Right renal cortex interstitium (tissue), 3 donors: ENCODE measurements at regions not wholly inside any gene's neighbourhood (a gene's known extent, or its start where the extent isn't known, plus 50 kb on each side); places are given as distances from the start of the nearest gene placed in this dataset.
"Not testable (repeated sequence)": the region's sequence is repeated elsewhere in the genome, so short reads cannot be mapped to it uniquely, and the experiment has no call there.

Source experiments
- DNase-seq, 3 donors: peaks; one replicate each; pipeline ENCODE4 v3.0.0-alpha.2; 2013; ENCODE audit warnings: low read depth in 3 of 3, low spot score in 2 of 3

DNA sequence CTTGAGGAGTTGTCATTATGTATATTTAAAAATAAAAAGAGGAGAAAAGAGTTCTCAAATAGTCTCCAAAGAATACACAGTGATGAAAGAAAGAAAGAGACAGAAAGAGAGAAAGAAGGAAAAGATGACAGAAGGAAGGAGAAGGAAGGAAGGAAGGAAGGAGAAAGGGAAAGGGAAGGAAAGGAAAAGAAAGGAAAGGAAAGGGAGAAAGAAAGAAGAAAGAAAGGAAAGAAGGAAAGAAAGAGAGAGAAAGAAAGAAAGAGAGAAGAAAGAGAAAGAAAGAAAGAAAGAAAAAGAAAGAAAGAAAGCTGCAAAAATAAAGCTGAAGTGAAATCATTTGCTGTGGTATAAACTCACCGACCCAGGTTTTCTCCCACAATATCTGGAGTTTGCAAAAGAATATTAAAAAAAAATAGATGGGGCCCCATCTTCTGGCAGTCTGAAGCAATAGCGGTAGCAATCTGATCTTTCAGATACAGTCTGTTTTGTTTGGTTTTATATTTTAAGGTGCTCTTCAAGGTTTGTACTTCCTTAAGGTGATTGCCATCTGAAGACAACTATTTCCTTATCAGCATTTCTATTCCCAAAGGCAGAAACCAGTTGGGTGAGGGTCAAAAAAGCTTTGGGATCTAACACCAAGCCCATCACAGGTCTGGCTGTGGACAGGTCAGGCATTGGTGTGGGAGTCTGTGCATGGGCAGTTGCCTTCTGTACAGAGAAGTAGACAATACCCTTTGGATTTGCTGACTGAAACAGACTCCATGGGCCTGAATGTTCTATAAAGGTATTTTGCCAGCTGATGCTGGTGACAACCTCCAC is 160.4 kb downstream of the CPEB2 start:
- DNase-seq = no peak

DNA sequence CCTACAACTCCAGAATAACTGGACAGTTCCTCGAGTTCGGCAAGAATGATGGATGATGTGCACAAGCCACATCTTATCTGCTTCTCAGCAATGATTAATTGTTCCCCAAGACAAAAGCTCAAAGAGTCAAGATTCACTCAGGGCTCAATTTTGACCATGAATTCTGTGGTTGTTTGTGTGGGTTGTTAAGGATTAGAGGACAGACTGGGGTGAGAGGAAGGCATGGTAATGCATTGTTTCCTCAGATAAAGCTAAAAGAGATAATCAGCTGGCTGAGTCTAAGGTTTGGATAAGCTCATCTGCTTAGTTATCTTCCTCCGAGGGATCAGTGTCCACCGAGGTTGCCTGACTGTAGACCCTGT is 161.0 kb downstream of the CPEB2 start:
- DNase-seq = no peak

DNA sequence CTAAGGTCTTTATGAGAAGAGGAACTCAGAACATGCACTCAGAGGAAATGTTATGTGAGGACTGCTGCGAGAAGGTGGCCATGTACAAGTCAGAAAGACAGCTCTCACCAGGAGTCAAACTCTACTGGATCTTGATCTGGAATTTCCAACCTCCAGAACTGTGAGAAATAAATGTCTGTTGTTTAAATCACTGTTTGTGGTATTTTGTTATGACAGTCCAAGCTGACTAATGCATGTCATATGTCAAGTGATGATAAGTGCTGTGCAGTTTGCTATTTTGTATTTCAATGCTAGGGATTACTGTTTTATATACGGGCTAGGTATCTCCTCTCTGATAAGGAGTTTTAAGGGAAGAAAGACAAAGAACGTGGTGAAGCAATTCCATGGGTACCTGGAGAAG is 162.3 kb downstream of the CPEB2 start:
- DNase-seq = no peak

DNA sequence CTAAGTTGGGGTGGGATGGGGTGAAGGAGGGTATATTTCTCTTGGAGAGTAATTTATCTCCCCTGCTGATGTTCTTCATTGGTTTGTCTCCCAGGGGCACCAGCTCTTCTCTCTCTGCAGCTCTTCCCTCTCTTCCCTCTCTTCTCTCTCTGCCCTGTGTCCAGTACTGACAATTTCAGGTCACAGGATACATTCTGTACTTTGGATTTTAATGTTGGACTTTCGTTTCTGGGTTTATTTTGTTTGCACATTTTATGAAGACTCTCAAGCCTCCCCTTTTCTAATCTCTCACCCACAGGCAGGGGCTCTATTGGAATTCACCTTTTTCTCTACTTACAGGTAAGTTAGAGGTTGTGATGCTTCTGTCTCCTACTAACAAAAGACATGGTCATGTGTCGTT is 165.5 kb downstream of the CPEB2 start:
- DNase-seq = no peak

DNA sequence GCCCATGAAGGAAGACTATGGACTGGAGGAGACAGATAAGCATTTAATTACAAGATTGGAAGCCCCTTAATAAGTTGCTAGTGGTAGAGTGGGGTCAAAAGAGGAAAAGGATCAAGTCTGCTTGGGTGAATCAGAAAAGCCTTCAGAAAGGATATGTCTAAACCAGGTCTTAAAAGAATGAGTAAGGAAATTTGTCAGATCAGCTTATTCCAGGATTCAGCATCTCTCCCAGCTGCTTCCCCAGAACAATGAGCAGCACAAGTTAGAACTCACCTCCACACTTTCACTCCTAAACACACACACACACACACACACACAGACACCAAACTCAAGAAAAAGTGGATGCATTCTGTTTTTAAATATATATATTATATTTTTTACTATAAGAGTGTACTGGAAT is 166.5 kb downstream of the CPEB2 start:
- no peak for DNase-seq

DNA sequence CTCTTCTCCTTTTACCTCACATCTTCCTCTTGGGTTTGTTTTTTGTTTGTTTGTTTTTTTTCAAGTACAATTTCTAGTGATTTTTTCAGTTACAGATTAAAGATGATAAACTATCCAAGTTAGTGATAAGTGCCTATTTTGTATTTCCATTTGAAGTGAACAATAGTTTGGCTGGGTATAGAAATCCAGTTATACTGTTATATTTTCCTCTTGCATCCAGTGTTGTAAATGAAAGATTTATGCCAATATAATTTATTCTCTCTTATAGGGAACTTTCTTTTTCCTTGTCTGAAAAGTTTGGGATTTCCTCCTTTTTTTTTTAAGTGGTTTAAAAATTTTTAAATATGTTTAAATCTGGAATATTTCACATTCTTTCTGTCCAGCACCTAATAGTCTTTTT is 169.4 kb downstream of the CPEB2 start:
- no peak for DNase-seq

DNA sequence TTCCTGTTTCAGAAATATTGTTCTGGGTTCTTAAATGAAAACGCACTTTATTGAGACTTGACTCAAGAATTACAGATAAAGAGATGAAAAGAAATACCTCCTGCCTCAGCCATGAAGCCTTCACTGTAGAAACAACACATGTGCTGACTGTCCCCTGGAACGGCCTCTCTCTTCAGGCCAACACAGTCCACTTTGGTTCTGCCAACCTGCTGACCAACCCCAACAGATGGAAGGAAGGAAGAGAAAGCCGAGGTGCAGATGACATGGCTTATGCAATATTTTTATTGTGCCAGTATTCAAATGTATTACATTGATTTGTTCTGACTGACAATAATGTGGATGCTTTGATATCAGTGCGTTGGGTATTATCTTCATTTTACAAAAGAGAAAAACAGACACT is 171.0 kb downstream of the CPEB2 start:
- no peak for DNase-seq

DNA sequence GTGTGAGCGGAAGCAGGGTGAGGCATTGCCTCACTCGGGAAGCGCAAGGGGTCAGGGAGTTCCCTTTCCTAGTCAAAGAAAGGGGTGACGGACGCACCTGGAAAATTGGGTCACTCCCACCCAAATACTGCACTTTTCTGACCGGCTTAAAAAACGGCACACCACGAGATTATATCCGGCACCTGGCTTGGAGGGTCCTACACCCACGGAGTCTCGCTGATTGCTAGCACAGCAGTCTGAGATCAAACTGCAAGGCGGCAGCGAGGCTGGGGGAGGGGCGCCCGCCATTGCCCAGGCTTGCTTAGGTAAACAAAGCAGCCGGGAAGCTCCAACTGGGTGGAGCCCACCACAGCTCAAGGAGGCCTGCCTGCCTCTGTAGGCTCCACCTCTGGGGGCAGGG is 171.9 kb downstream of the CPEB2 start:
- not testable (repeated sequence) for DNase-seq

DNA sequence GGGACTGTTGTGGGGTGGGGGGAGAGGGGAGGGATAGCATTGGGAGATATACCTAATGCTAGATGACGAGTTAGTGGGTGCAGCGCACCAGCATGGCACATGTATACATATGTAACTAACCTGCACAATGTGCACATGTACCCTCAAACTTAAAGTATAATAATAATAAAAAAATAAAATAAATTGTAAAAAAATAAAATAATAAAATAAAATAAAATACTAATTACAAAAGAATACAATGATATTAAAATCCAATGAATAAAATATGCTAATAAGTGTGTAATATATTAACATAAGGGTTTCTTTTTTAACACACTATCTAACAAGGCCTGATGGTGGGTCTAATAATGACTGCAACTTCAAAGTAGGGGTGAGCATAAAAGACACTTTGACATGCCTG is 177.6 kb downstream of the CPEB2 start:
- DNase-seq = not testable (repeated sequence)

DNA sequence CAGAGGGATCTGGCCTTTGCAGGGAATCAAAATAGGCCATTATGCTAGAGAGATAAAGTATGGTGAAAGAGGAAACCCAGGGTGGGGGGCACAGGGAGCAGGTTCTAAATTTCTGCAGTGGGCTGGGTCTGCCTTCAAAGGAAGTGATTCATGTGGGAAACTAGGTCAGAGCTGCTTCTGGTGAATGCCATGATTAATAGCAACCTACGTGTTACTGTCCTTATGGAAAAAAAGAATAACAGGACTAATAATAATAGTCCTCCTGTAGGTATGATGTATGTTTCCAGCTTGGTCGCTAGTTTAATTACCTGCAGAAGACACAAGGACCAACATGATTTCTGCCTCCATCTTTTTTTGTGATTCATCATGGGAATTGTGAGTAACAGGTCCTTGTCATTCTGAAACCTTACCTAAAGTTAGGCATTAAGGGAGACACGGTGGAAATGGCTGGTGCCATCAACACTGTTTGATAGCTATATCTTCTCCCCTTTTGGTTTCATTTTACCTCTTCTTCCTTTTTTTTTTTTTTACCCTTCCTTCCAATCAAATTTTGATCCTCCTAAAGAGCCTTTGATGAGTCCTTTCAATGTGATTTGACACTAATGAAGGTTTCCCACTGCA is 180.4 kb downstream of the CPEB2 start:
- no peak for DNase-seq

DNA sequence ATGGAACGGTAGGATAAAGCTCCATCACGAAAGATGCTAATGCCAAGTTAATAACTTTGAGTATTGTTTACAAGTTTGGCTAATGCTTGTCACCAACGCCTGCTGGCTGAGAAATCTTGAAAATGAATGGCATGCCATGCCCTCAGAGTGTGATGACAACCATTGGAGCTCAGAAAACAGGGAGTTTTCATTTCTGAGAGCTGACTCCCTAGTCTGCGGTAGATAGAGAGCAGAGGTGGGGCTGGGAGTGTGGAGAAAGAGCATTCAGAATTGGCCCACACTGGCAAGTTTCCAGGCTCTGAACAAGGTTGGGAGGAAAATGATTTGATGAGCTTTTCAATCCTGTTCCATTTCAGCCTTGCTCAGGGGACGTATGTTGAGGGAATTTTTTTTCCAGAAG is 183.9 kb downstream of the CPEB2 start:
- DNase-seq = no peak

DNA sequence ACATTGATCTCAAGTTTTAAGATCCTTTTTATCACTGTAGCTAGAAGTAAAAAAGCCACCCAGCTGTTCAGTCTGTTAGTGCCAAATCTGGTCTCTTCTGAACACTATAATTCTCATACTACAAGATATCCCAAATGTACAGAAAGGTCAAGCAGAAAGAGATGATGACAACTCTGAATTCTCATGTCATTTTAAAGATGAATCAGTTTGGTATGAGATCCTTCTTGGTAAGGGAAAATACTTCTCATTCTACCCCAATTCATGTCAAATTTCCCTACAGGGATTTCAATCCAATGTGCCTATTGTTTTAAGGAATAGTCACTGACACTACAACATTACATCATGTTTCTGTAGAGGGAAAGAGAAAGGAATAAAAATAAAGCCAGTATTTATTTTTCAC is 184.5 kb downstream of the CPEB2 start:
- no peak for DNase-seq

DNA sequence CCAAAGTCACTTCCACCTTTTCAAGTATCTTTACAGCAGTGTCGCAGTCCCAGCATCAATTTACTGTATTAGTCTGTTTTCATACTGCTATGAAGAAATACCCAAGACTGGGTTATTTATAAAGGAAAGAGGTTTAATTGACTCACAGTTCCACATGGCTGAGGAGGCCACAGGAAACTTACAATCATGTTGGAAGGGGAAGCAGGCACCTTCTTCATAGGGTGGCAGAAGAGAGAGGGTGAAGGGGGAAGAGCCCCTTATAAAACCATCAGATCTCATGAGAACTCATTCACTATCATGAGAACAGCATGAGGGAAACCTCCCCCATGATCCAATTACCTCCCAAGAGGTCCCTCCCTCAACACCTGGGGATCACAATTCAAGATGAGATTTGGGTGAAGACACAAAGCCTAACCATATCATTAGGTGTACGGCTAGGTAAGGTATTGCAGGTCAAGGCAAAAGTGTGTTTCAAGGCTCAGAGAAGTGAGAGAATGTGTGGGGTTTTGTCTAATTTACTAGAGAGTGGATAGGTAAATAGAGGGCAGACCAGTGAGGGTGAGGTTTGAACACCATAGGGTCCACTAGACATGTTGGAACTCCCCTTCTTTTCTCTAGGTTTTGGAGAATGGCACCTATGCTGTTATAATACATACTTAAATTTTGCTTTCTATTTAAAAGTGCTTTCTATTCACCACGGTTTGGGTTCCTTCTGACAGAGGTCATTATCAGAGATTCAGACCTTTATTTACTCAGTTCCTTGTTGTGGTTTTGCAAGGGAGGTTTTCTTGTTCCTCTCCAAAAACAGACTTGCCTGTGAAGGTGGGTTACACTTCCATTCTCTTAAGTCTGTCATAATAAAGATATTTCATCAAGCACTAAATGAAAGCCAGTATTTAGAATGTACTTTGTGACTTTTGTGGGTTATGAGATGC is 186.6 kb downstream of the CPEB2 start:
- no peak for DNase-seq

DNA sequence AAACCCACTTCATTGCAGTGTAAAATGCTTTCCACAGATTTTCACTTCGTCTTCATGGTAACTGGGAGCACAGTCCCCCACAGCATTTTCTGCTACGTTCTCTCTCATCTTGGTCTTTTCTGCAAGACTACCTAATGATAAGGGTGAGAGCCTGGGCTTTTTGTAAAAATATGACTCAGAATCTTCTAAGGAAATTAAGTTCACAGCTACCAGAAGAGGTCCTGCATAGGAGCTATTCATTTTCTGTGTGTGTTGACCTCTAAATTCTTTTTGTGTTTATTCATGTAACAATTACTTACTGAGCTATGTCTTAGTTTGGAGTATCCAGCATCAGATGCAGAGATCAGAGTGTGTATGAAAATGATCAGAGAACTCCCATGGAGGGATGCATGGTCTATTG is 192.2 kb downstream of the CPEB2 start:
- no peak for DNase-seq

DNA sequence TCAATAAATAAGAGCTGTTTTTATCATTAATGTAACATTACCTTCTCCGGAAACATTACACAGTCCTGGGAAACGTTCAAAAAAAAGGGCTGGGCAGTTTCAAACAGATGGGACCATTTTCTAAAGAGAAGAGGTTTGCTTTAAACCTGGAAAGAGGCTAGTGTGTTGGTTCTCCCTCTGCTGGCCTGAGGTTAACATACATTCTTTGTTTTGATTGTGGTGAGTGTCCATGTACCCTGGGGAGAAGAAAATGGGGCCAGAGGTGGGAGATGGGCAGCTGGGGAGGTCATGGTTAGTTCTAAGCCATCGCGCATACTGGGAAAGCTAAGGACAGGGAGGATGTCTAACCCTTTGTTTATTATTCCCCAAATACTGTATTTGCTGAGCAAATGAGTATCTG is 194.7 kb downstream of the CPEB2 start:
- DNase-seq = no peak

DNA sequence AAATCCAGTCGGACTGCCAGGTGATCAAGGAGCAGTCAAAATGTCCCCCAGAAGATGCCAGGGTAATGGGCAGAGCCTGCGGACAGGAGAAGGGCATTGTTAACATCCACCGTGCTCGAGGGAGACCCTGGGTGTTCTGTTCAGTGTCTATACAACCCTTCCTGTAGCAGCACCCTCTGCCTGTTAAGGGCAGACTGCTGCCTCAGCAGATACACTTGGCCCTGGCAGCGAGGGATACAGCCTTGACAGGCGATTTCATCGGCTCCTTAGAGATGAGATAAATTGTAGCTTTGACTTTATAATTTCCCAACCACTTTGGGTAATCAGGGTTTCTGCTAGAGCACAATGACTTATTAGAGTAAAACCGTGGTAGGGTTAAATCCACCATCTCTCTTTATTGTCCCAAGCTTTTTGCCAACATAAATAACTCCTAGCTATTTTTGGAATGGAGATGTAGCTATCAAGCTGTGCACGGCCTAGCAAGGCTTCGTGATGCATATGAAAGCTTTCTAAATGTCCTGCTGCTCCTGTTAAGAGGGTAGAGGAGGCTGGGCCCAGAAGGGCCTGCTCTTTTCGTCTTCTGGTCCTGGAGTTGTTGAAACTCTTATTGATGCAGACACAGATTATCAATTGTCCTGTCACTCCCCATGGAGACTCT is 195.9 kb downstream of the CPEB2 start:
- DNase-seq = peak in 1 of 3 donors; percentile 7

DNA sequence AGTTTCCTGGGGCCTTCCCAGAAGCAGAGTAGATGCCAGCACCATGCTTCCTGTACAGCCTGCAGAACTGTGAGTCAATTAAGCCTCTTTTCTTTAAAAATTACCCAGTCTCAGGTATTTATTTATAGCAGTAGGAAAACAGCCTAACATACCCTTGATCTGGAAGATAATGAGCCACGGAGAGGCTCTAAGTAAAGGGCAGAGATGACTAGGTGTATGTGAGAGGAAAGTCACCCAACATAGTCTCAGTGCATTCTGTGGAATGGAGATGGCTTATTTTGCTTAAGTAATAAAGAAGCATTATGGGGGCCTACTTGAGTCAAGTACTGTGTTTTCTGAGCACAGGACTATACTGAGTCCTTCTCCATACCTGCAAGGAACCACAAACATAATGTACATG is 199.5 kb downstream of the CPEB2 start:
- no peak for DNase-seq

DNA sequence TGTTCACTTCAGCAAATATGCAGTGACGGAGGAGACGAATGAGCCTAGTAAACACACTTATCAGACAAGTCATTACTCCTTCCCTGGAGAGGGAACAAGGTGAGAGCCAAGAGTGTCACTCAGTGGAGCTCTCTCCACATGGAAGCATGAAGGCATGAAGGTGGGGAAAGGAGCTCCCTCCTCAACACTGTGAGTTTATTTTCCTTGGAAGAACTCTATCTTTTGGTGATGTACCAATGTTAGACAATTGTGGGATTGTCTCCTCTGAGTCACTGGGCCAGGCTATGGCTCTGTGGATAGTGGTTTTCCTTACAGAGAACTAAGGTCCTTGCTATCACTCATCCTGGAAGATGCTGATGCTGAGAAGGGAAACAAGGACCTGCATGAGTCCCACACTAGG is 200.2 kb downstream of the CPEB2 start:
- DNase-seq = no peak

DNA sequence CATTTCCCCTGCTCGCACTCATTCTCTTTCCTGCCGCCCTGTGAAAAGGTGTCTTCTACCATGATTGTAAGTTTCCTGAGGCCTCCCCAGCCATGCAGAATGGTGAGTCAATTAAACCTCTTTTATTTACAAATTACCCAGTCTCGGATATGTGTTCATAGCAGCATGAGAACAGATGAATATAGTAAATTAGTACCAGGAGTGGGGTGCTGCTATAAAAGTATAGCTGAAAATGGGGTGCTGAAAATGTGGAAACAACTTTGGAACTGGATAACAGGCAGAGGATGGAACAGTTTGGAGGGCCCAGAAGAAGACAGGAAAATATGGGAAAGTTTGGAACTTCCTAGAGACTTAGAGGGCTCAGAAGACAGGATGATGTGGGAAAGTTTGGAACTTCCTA is 204.2 kb downstream of the CPEB2 start:
- not testable (repeated sequence) for DNase-seq

DNA sequence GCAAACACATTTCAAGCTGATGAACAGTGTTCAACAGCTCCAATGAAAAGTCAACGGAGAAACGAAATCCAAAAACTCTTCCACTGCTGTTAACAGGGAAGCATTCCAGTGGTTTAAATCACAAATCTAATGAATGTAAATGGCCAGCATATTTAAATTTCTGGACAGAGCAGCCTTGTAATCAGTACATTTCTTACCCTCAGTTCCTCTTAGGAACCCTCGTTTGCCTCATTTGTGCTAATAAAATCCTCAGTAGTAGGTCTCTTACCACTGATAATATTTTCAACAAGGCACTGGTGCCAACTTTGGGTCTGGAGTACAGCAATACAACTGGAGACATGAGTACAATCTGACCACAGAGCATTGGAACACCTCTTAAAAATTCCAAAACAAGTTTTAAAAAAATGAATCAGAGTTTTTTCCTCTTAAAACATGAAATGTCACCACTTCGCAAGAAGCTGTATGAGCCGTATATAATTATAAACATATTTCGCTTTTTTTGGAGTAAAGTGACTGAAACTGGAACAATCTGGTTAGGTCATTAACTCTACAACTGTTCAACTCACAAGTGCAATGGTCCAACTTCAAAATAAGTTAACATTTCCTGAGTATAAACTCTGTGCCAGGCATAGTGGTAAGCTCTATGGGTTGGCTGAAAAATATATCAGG is 211.2 kb downstream of the CPEB2 start:
- no peak for DNase-seq

DNA sequence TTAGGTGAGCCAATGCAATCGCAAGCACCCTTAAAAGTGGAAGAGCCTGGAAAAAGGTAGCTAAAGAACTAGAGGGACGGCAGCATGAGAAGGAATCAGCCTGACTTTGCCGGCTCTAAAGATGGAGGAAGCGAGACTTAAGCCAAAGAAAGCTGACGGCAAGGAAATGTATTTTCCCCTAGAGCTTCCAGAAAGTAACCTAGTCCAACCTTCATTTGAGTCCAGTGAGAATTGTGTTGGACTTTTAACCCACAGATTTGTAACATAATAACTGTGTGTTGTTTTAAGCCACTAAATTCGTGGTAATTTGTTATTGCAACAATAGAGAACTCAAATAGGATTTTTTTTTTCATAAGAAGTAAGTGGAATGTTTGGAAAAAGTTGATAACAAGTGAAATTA is 212.7 kb upstream of the C1QTNF7 start:
- DNase-seq = no peak
